Body of pancreas (tissue), 4 donors: ENCODE measurements at regions not wholly inside any gene's neighbourhood (a gene's known extent, or its start where the extent isn't known, plus 50 kb on each side); places are given as distances from the start of the nearest gene placed in this dataset.

Experiments used
- ATAC-seq: fragments of 150-250 bp; one replicate; pipeline ENCODE4 v1.9.1; 2016
- DNase-seq, 4 donors: peaks; one replicate each; pipeline ENCODE4 v3.0.0-alpha.2; 2019
- H3K27ac ChIP-seq, 4 donors: fragments of 200-600 bp; sonication (generic); 1 replicate in 3 of 4; 2 replicates in 1 of 4; pipeline versions ENCODE4 v1.5.1 to v1.6.1; 2016 to 2019; ENCODE audit warnings: mild to moderate bottlenecking in 1 of 4, mixed read lengths in 1 of 4, moderate library complexity in 1 of 4
- H3K27me3 ChIP-seq, 2 donors: fragments of 200-600 bp; sonication (generic); one replicate each; pipeline ENCODE4 v1.6.0; 2016; ENCODE audit warnings: mild to moderate bottlenecking in 1 of 2
- H3K36me3 ChIP-seq, 2 donors: fragments of 200-600 bp; sonication (generic); replicated peaks in 1 of 2; 2 replicates each; pipeline ENCODE4 v1.5.1; 2016; ENCODE audit warnings: low read depth in 2 of 2; ENCODE audit not compliant: insufficient read depth in 1 of 2
- H3K4me1 ChIP-seq: fragments of 200-600 bp; sonication (generic); one replicate; pipeline ENCODE4 v1.6.0; 2016
- H3K4me3 ChIP-seq, 2 donors: fragments of 200-600 bp; sonication (generic); 1 replicate in 1 of 2; 2 replicates in 1 of 2; pipeline ENCODE4 v1.5.1; 2016 to 2019
- H3K9me3 ChIP-seq, 3 donors: fragments of 200-600 bp; sonication (generic); 1 replicate in 2 of 3; 2 replicates in 1 of 3; pipeline ENCODE4 v1.5.1; 2016
- POLR2A ChIP-seq, 3 donors: fragments of 450-650 bp; IDR thresholded peaks; one replicate each; pipeline ENCODE4 v1.6.1; 2016; ENCODE audit warnings: antibody characterized with exemption in 3 of 3, mild to moderate bottlenecking in 2 of 3
- whole genome bisulfite sequencing, 2 donors: methylation state at CpG; one replicate each; pipeline ENCODE4 v1.1.5; 2017; 5-methylcytosine and 5-hydroxymethylcytosine counted together
- intact Hi-C: fragments of 100-400 bp; cut with DNase I; formaldehyde crosslinking; loops from one replicate; pipeline ENCODE4 v1.15.1; 2023
- TF ChIP-seq, protein P1 (sequence below), 7 experiments: fragments of 450-650 bp in 4 of 7; fragments of 200-600 bp in 3 of 7; sonication (generic) in 3 of 7; IDR thresholded peaks; one replicate each; pipeline ENCODE4 v1.5.1; 2016 to 2019; ENCODE audit warnings: antibody characterized with exemption in 7 of 7

DNA sequence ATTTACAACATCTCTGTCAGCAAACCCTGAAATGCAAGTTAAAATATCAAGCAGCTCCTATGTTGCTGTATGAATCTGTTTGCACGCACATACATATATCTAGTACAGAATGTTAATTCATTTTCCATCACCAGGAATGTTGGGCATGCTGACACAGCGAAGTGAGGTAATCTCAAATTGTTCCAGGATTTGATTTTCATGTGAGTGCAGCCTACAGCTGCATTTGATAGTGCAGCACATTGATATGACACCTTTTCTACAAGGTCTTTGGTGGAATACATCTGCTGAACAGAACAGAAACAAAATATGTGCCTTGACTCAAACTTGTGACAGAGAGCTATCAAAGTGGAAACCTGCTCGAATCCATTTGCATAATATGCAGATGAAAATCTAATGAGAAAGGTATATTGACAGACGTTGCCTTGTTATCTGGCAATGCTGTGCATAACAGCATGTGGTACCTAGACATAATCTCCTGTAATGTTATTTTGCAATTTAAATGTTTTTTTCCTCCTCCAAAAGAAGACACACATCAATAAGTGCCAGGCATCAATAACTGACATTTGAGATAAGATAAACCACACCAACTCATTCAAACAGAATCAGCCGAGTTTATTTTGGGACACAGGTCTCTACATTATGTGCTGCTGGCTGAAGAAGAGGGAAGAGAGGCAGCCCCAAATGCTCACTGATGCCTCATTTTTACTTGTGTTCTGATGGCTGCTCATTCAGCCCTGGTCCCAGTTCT lies 512.2 kb downstream of the ZNF608 start:
- no peak for TF ChIP-seq POLR2A (IDR thresholded peaks at IDR 0.05)
- TF ChIP-seq, protein P1, sequence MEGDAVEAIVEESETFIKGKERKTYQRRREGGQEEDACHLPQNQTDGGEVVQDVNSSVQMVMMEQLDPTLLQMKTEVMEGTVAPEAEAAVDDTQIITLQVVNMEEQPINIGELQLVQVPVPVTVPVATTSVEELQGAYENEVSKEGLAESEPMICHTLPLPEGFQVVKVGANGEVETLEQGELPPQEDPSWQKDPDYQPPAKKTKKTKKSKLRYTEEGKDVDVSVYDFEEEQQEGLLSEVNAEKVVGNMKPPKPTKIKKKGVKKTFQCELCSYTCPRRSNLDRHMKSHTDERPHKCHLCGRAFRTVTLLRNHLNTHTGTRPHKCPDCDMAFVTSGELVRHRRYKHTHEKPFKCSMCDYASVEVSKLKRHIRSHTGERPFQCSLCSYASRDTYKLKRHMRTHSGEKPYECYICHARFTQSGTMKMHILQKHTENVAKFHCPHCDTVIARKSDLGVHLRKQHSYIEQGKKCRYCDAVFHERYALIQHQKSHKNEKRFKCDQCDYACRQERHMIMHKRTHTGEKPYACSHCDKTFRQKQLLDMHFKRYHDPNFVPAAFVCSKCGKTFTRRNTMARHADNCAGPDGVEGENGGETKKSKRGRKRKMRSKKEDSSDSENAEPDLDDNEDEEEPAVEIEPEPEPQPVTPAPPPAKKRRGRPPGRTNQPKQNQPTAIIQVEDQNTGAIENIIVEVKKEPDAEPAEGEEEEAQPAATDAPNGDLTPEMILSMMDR (IDR thresholded peaks at IDR 0.05): no peak
- no peak for ATAC-seq
- no peaks in the 10 kb centered on the region for H3K4me1 ChIP-seq
- 37 to 40% methylated on average over 5 of the region's 5 CpGs for WGBS, 2 donors
- no peak for DNase-seq
- H3K36me3 ChIP-seq: no peaks in the 10 kb centered on the region
- no peak overlapping the region for H3K4me3 ChIP-seq
- intact Hi-C loops: no loop called here
- no peaks in the 10 kb centered on the region for H3K9me3 ChIP-seq
- H3K27ac ChIP-seq: no peak overlapping the region
- H3K27me3 ChIP-seq: no peaks in the 10 kb centered on the region

DNA sequence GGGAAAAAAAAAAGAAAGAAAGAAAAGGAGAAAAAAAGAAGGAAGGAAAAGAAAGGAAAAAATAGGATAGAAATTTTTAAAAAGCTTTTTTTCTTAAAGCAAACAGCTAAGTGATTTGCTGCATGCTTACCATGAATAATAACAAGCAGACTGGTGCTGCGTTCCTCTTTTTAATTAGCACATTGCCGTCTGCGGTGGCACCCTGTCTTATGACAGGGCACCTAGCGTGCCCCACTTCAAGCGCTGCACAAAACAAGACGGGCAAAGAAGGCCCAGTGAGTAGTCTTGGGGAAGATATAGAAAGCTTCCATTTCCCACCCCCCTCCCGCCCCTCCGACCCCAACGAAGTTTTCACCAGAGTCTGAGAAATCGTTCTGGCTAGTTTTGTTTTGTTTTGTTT lies 513.9 kb downstream of the ZNF608 start:
- H3K4me3 ChIP-seq: no peak overlapping the region
- no peak for TF ChIP-seq POLR2A (IDR thresholded peaks at IDR 0.05)
- TF ChIP-seq, protein P1 (IDR thresholded peaks at IDR 0.05): no peak
- ATAC-seq (no peak), DNase-seq (no peak)
- intact Hi-C loops: no loop called here
- 87 to 88% methylated on average over 10 of the region's 10 CpGs for WGBS, 2 donors
- no peaks in the 10 kb centered on the region for H3K9me3 ChIP-seq
- no peak overlapping the region for H3K27ac ChIP-seq
- H3K27me3 ChIP-seq: no peaks in the 10 kb centered on the region
- H3K36me3 ChIP-seq: no peaks in the 10 kb centered on the region
- no peaks in the 10 kb centered on the region for H3K4me1 ChIP-seq

DNA sequence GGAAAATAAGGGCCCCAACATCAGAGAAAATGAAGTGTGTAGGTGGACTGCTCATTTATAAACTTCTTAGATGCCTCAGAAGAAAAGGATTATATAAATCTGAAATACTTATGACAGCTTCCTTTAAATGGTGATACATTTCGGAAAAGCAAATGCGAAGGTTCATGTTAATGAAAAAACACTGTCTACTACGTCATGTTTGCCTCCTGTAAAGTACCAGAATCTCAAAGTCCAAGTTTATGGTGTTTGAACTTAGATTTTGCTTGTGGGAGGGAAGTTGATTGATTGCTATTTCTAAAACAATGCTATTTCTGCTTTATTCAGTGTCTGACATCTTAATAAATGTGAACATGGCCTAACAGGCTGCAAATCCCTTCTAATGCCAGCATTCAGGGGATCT lies 514.6 kb downstream of the ZNF608 start:
- no peak overlapping the region for H3K27ac ChIP-seq
- TF ChIP-seq, protein P1 (IDR thresholded peaks at IDR 0.05): no peak
- TF ChIP-seq POLR2A (IDR thresholded peaks at IDR 0.05): no peak
- intact Hi-C loops: no loop called here
- no peaks in the 10 kb centered on the region for H3K36me3 ChIP-seq
- no peaks in the 10 kb centered on the region for H3K4me1 ChIP-seq
- H3K9me3 ChIP-seq: no peaks in the 10 kb centered on the region
- 88 to 89% methylated on average over 3 of the region's 3 CpGs for WGBS, 2 donors
- ATAC-seq (no peak), DNase-seq (no peak)
- no peak overlapping the region for H3K4me3 ChIP-seq
- no peaks in the 10 kb centered on the region for H3K27me3 ChIP-seq

DNA sequence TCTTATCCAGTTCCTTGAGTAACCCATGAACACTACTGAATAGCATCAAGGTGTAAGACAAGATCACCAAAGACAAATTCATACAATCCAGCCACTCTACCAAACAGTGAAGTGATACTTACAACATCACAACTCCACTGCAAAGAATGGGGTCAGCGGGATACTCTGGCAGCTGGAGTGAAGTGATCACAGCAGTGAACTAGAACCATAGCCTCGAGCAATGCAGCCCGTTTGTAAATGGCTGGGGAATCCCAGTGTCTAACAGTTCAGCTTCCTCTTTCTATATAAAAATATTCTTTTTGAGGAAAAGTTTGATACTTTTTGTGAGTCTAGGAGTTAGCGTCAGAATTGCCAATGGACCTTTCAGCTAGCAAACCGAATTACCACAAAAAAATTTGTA lies 515.2 kb downstream of the ZNF608 start:
- no peak for ATAC-seq
- no peak overlapping the region for H3K4me3 ChIP-seq
- TF ChIP-seq, protein P1 (IDR thresholded peaks at IDR 0.05): no peak
- TF ChIP-seq POLR2A (IDR thresholded peaks at IDR 0.05): no peak
- no peak overlapping the region for H3K27ac ChIP-seq
- 77 to 83% methylated on average over 5 of the region's 5 CpGs for WGBS, 2 donors
- no peaks in the 10 kb centered on the region for H3K4me1 ChIP-seq
- no peak for DNase-seq
- intact Hi-C loops: no loop called here
- H3K9me3 ChIP-seq: no peaks in the 10 kb centered on the region
- H3K27me3 ChIP-seq: no peaks in the 10 kb centered on the region
- no peaks in the 10 kb centered on the region for H3K36me3 ChIP-seq

DNA sequence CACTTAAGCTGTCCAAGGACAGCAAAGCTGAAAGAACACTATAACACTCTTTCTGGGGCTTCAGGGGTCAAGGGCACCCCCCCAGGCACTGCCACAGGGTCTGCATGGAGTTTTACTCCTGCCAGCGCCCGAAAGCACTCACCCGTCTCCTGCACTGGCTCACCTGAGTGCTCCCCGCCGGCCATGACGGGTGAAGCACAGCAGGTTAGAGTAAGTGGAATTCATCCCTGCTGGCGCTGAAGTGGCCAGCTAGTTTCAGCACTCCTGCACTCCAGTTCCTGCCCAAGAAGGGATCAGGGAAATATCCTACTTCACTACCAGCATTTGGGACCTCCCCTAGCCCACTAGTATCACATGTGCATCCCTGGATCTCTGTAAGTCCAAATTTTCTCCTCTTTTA lies 516.0 kb downstream of the ZNF608 start:
- Histone ChIP-seq H3K27me3 (no peaks in the 10 kb centered on the region), H3K4me3 (no peak overlapping the region), H3K27ac (no peak overlapping the region), H3K36me3 (no peaks in the 10 kb centered on the region), H3K9me3 (no peaks in the 10 kb centered on the region), H3K4me1 (no peaks in the 10 kb centered on the region)
- DNase-seq (no peak), ATAC-seq (no peak)
- intact Hi-C loops: no loop called here
- TF ChIP-seq POLR2A (IDR thresholded peaks at IDR 0.05): no peak
- TF ChIP-seq, protein P1 (IDR thresholded peaks at IDR 0.05): no peak
- 81 to 83% methylated on average over 7 of the region's 7 CpGs for WGBS, 2 donors
